Spleen (tissue), 7 donors: ENCODE measurements at regions not wholly inside any gene's neighbourhood (a gene's known extent, or its start where the extent isn't known, plus 50 kb on each side); places are given as distances from the start of the nearest gene placed in this dataset.

Experiments
- CTCF ChIP-seq, 11 experiments: fragments of 200-600 bp in 7 of 11; fragments of 450-650 bp in 4 of 11; sonication (generic) in 4 of 11; IDR thresholded peaks in 8 of 11; conservative IDR thresholded peaks in 3 of 11; 1 replicate in 7 of 11; 2 replicates in 4 of 11; pipeline versions ENCODE4 v1.4.0 to v1.8.0; 2016 to 2021; ENCODE audit warnings: antibody characterized with exemption in 11 of 11, inconsistent platforms in 4 of 11, mild to moderate bottlenecking in 1 of 11
- POLR2A ChIP-seq, 3 donors: fragments of 450-650 bp; IDR thresholded peaks; one replicate each; pipeline ENCODE4 v1.5.1; 2017; ENCODE audit warnings: antibody characterized with exemption in 3 of 3, mild to moderate bottlenecking in 1 of 3
- POLR2AphosphoS5 ChIP-seq, 3 donors: sonication (generic); formaldehyde crosslinking; IDR thresholded peaks; one replicate each; pipeline ENCODE4 v1.5.1; 2017; ENCODE audit warnings: antibody characterized with exemption in 3 of 3
- donor health status: DM: no; HTN: no; CAD: no; lungs with moderate emphysema.
- donor health status: DM: no; HTN: no; CAD: no.
- donor health status: DM: no; HTN: no; CAD: no.

DNA sequence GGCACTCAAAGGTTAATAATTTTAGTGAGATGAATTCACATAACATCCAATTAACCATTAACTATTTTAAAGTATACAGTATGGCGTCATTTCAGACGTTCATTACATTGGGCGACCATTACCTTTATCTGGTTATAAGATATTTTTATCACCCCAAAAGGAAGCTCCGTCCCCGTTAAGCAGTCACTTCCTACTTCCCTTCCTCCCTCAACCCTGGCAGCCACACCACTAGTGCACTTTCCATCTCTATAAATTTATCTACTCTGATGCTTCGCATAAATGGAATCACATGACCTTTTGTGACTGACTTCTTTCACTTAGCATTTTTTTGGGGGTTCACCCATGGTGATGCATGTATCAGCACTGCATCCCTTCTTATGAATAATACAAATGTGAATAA lies 168.3 kb upstream of the PUM3 start:
- TF ChIP-seq CTCF (IDR thresholded peaks at IDR 0.05 in 8 of 11, conservative IDR thresholded peaks at IDR 0.05 in 3 of 11) (no peak), POLR2A (IDR thresholded peaks at IDR 0.05) (no peak), POLR2AphosphoS5 (IDR thresholded peaks at IDR 0.05) (no peak)
